ENCODE measurements at regions not wholly inside any gene's neighbourhood (a gene's known extent, or its start where the extent isn't known, plus 50 kb on each side); places are given as distances from the start of the nearest gene placed in this dataset.

- no peak overlapping the region for H3K4me3 ChIP-seq (ENCODE audit: low read depth in 1 of 2, low read length in 2 of 2)
- H3K27ac ChIP-seq (ENCODE audit: low read length): no peak overlapping the region
- H3K36me3 ChIP-seq (ENCODE audit: control insufficient read depth in 1 of 2, insufficient read depth in 2 of 2, low read length in 2 of 2): no peaks in the 10 kb centered on the region
- no peaks in the 10 kb centered on the region for H3K27me3 ChIP-seq (ENCODE audit: low read depth, low read length)
- no peaks in the 10 kb centered on the region for H3K4me1 ChIP-seq (ENCODE audit: control insufficient read depth in 1 of 2, insufficient read depth in 2 of 2, low read length in 2 of 2)
- no peaks in the 10 kb centered on the region for H3K9me3 ChIP-seq (ENCODE audit: control insufficient read depth in 1 of 2, low read length in 2 of 2)
These were observed 854.5 kb downstream of the BRD1 start for GRCh38 chr22:48972979-48973693.

GRCh38 chr22:48968201-48968959 is 859.3 kb downstream of the BRD1 start:
- Histone ChIP-seq H3K9me3 (ENCODE audit: control insufficient read depth in 1 of 2, low read length in 2 of 2) (peaks cover 0 to 9% of the 10 kb centered on the region in 2 donors), H3K27ac (ENCODE audit: low read length) (no peak overlapping the region), H3K36me3 (ENCODE audit: control insufficient read depth in 1 of 2, insufficient read depth in 2 of 2, low read length in 2 of 2) (no peaks in the 10 kb centered on the region), H3K4me3 (ENCODE audit: low read depth in 1 of 2, low read length in 2 of 2) (no peak overlapping the region), H3K4me1 (ENCODE audit: control insufficient read depth in 1 of 2, insufficient read depth in 2 of 2, low read length in 2 of 2) (no peaks in the 10 kb centered on the region), H3K27me3 (ENCODE audit: low read depth, low read length) (no peaks in the 10 kb centered on the region)

GRCh38 chr22:48963405-48963804 is 864.3 kb downstream of the BRD1 start:
- Histone ChIP-seq H3K9me3 (ENCODE audit: control insufficient read depth in 1 of 2, low read length in 2 of 2) (peaks cover 0 to 9% of the 10 kb centered on the region in 2 donors), H3K36me3 (ENCODE audit: control insufficient read depth in 1 of 2, insufficient read depth in 2 of 2, low read length in 2 of 2) (no peaks in the 10 kb centered on the region), H3K27me3 (ENCODE audit: low read depth, low read length) (no peaks in the 10 kb centered on the region), H3K4me1 (ENCODE audit: control insufficient read depth in 1 of 2, insufficient read depth in 2 of 2, low read length in 2 of 2) (no peaks in the 10 kb centered on the region), H3K27ac (ENCODE audit: low read length) (no peak overlapping the region), H3K4me3 (ENCODE audit: low read depth in 1 of 2, low read length in 2 of 2) (no peak overlapping the region)

GRCh38 chr22:48961705-48962104 is 866.0 kb downstream of the BRD1 start:
- no peaks in the 10 kb centered on the region for H3K4me1 ChIP-seq (ENCODE audit: control insufficient read depth in 1 of 2, insufficient read depth in 2 of 2, low read length in 2 of 2)
- peaks cover 0 to 9% of the 10 kb centered on the region in 2 donors for H3K9me3 ChIP-seq (ENCODE audit: control insufficient read depth in 1 of 2, low read length in 2 of 2)
- no peaks in the 10 kb centered on the region for H3K36me3 ChIP-seq (ENCODE audit: control insufficient read depth in 1 of 2, insufficient read depth in 2 of 2, low read length in 2 of 2)
- H3K4me3 ChIP-seq (ENCODE audit: low read depth in 1 of 2, low read length in 2 of 2): no peak overlapping the region
- no peaks in the 10 kb centered on the region for H3K27me3 ChIP-seq (ENCODE audit: low read depth, low read length)
- no peak overlapping the region for H3K27ac ChIP-seq (ENCODE audit: low read length)

GRCh38 chr22:48960980-48961660 is 866.6 kb downstream of the BRD1 start:
- Histone ChIP-seq H3K9me3 (ENCODE audit: control insufficient read depth in 1 of 2, low read length in 2 of 2) (peaks cover 0 to 5% of the 10 kb centered on the region in 2 donors), H3K27me3 (ENCODE audit: low read depth, low read length) (no peaks in the 10 kb centered on the region), H3K36me3 (ENCODE audit: control insufficient read depth in 1 of 2, insufficient read depth in 2 of 2, low read length in 2 of 2) (no peaks in the 10 kb centered on the region), H3K4me1 (ENCODE audit: control insufficient read depth in 1 of 2, insufficient read depth in 2 of 2, low read length in 2 of 2) (no peaks in the 10 kb centered on the region), H3K27ac (ENCODE audit: low read length) (no peak overlapping the region), H3K4me3 (ENCODE audit: low read depth in 1 of 2, low read length in 2 of 2) (no peak overlapping the region)

- Histone ChIP-seq H3K4me1 (ENCODE audit: control insufficient read depth in 1 of 2, insufficient read depth in 2 of 2, low read length in 2 of 2) (no peaks in the 10 kb centered on the region), H3K27ac (ENCODE audit: low read length) (no peak overlapping the region), H3K36me3 (ENCODE audit: control insufficient read depth in 1 of 2, insufficient read depth in 2 of 2, low read length in 2 of 2) (no peaks in the 10 kb centered on the region), H3K4me3 (ENCODE audit: low read depth in 1 of 2, low read length in 2 of 2) (no peak overlapping the region), H3K27me3 (ENCODE audit: low read depth, low read length) (no peaks in the 10 kb centered on the region), H3K9me3 (ENCODE audit: control insufficient read depth in 1 of 2, low read length in 2 of 2) (peaks cover 0 to 4% of the 10 kb centered on the region in 2 donors)
These were observed 867.1 kb downstream of the BRD1 start for GRCh38 chr22:48960576-48960975.

GRCh38 chr22:48959496-48959895 is 868.2 kb downstream of the BRD1 start:
- H3K36me3 ChIP-seq (ENCODE audit: control insufficient read depth in 1 of 2, insufficient read depth in 2 of 2, low read length in 2 of 2): no peaks in the 10 kb centered on the region
- peaks cover 0 to 4% of the 10 kb centered on the region in 2 donors for H3K9me3 ChIP-seq (ENCODE audit: control insufficient read depth in 1 of 2, low read length in 2 of 2)
- H3K27ac ChIP-seq (ENCODE audit: low read length): no peak overlapping the region
- no peak overlapping the region for H3K4me3 ChIP-seq (ENCODE audit: low read depth in 1 of 2, low read length in 2 of 2)
- H3K4me1 ChIP-seq (ENCODE audit: control insufficient read depth in 1 of 2, insufficient read depth in 2 of 2, low read length in 2 of 2): no peaks in the 10 kb centered on the region
- H3K27me3 ChIP-seq (ENCODE audit: low read depth, low read length): no peaks in the 10 kb centered on the region

GRCh38 chr22:48957987-48958321 is 869.7 kb downstream of the BRD1 start:
- Histone ChIP-seq H3K9me3 (ENCODE audit: control insufficient read depth in 1 of 2, low read length in 2 of 2) (no peaks in the 10 kb centered on the region), H3K27me3 (ENCODE audit: low read depth, low read length) (no peaks in the 10 kb centered on the region), H3K4me3 (ENCODE audit: low read depth in 1 of 2, low read length in 2 of 2) (no peak overlapping the region), H3K36me3 (ENCODE audit: control insufficient read depth in 1 of 2, insufficient read depth in 2 of 2, low read length in 2 of 2) (no peaks in the 10 kb centered on the region), H3K27ac (ENCODE audit: low read length) (no peak overlapping the region), H3K4me1 (ENCODE audit: control insufficient read depth in 1 of 2, insufficient read depth in 2 of 2, low read length in 2 of 2) (no peaks in the 10 kb centered on the region)

GRCh38 chr22:48957311-48957986 is 870.2 kb downstream of the BRD1 start:
- no peaks in the 10 kb centered on the region for H3K4me1 ChIP-seq (ENCODE audit: control insufficient read depth in 1 of 2, insufficient read depth in 2 of 2, low read length in 2 of 2)
- no peak overlapping the region for H3K4me3 ChIP-seq (ENCODE audit: low read depth in 1 of 2, low read length in 2 of 2)
- H3K9me3 ChIP-seq (ENCODE audit: control insufficient read depth in 1 of 2, low read length in 2 of 2): no peaks in the 10 kb centered on the region
- no peaks in the 10 kb centered on the region for H3K27me3 ChIP-seq (ENCODE audit: low read depth, low read length)
- H3K27ac ChIP-seq (ENCODE audit: low read length): no peak overlapping the region
- H3K36me3 ChIP-seq (ENCODE audit: control insufficient read depth in 1 of 2, insufficient read depth in 2 of 2, low read length in 2 of 2): no peaks in the 10 kb centered on the region

GRCh38 chr22:48955351-48956311 is 872.0 kb downstream of the BRD1 start:
- Histone ChIP-seq H3K4me3 (ENCODE audit: low read depth in 1 of 2, low read length in 2 of 2) (no peak overlapping the region), H3K27ac (ENCODE audit: low read length) (no peak overlapping the region), H3K4me1 (ENCODE audit: control insufficient read depth in 1 of 2, insufficient read depth in 2 of 2, low read length in 2 of 2) (no peaks in the 10 kb centered on the region), H3K9me3 (ENCODE audit: control insufficient read depth in 1 of 2, low read length in 2 of 2) (peaks cover 0 to 3% of the 10 kb centered on the region in 2 donors), H3K36me3 (ENCODE audit: control insufficient read depth in 1 of 2, insufficient read depth in 2 of 2, low read length in 2 of 2) (no peaks in the 10 kb centered on the region), H3K27me3 (ENCODE audit: low read depth, low read length) (no peaks in the 10 kb centered on the region)

Measured in muscle layer of duodenum (tissue), 2 donors.